Bronchial epithelial cell (primary cell): ENCODE measurements at regions not wholly inside any gene's neighbourhood (a gene's known extent, or its start where the extent isn't known, plus 50 kb on each side); places are given as distances from the start of the nearest gene placed in this dataset.
"Not testable (repeated sequence)": the region's sequence is repeated elsewhere in the genome, so short reads cannot be mapped to it uniquely, and the experiment has no call there.

Source experiments
- DNase-seq: peaks from one replicate; pipeline ENCODE4 v3.0.0-alpha.2; 2010; ENCODE audit warnings: low read depth
- FAIRE-seq: peaks from 2 replicates; lab custom pipeline; 2011; peaks lifted over from hg19 to GRCh38; lab: Jason Lieb, UNC
- H3K27me3 ChIP-seq: 2 replicates; pipeline ENCODE4 v1.5.1; 2011; ENCODE audit warnings: low read length; ENCODE audit not compliant: control insufficient read depth, insufficient read depth
- H3K36me3 ChIP-seq: 2 replicates; pipeline ENCODE4 v1.5.1; 2011; ENCODE audit warnings: low read length; ENCODE audit not compliant: control insufficient read depth, insufficient read depth
- H3K4me3 ChIP-seq: 2 replicates; pipeline ENCODE4 v1.5.1; 2011; ENCODE audit warnings: mild to moderate bottlenecking, low read depth, low read length, control low read depth
- TF ChIP-seq, protein P1 (sequence below): IDR thresholded peaks from 2 replicates; pipeline ENCODE4 v1.5.1; 2011; ENCODE audit warnings: mild to moderate bottlenecking, moderate library complexity, low read length, control low read depth, inconsistent platforms; ENCODE audit not compliant: insufficient read depth, severe bottlenecking

DNA sequence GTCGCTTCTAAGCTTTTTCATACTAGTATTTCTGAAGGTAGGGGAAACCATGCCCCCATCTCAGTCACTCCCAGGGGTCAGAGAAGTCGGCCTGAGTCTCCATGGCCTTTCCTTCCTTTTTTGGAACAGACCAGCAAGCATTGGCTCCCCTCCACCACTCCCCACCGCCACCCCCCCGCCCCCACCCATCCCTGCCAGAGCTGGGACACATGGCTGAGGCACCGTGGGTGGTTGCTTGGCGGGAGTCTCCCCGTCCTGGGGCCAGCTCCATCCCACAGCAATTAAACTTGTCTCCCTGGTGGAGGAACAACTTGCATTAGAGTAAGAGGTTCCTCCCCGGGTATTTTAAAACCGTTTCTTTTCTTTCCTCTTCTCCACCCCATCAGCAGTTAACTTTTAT is 100.8 kb upstream of the TFPI start:
- H3K27me3 ChIP-seq: no peaks in the 10 kb centered on the region
- DNase-seq (no peak), FAIRE-seq (no peak)
- H3K36me3 ChIP-seq: no peaks in the 10 kb centered on the region
- H3K4me3 ChIP-seq: no peak overlapping the region
- TF ChIP-seq, protein P1, sequence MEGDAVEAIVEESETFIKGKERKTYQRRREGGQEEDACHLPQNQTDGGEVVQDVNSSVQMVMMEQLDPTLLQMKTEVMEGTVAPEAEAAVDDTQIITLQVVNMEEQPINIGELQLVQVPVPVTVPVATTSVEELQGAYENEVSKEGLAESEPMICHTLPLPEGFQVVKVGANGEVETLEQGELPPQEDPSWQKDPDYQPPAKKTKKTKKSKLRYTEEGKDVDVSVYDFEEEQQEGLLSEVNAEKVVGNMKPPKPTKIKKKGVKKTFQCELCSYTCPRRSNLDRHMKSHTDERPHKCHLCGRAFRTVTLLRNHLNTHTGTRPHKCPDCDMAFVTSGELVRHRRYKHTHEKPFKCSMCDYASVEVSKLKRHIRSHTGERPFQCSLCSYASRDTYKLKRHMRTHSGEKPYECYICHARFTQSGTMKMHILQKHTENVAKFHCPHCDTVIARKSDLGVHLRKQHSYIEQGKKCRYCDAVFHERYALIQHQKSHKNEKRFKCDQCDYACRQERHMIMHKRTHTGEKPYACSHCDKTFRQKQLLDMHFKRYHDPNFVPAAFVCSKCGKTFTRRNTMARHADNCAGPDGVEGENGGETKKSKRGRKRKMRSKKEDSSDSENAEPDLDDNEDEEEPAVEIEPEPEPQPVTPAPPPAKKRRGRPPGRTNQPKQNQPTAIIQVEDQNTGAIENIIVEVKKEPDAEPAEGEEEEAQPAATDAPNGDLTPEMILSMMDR: no peak

DNA sequence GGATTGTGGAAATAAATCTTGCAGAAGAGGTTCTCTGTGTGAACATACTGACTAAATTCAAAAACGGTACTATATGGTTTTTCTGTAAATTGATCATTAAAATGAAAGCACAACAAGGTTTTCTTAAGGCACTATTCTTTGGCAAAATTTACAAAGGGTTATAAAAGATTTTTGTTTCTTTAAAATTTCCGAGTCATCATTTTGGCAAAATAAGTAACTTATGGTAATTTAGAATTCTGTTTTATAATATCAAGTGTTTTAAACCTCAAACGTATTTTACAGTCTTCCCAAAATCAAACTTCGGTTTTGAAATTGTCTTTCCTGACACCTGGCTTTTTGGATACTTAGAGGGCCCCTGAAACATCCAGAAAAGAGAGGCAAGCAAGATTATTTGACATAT is 101.9 kb upstream of the TFPI start:
- Histone ChIP-seq H3K4me3 (no peak overlapping the region), H3K27me3 (no peaks in the 10 kb centered on the region), H3K36me3 (no peaks in the 10 kb centered on the region)
- TF ChIP-seq, protein P1: no peak
- DNase-seq: no peak
- FAIRE-seq: no peak

DNA sequence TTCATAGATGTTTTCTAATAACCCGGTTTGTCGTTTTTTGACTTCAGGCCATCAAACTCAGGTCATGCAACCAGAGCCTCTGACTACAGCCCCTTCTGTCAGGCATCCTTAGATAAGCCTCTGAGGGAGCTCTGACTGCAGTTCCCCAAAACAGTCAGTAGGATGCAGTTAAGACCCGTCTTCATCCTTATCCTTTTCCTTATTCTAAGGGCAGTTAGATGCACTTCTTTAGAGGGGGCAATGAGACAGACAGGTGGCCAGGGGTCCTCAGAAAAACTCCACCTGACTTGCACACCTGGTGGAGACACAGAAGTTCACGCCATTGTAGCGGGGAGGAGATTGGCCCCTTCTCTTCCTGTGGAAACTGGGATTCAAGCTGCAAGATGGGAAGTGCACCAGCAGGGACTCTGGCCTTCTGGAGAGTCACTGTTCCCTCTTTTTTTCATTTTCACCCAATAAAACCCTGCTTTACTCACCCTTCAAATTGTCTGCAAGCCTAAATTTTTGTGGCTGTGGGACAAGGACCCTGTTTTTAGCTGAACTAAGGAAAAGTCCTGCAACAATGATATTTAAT is 104.8 kb upstream of the TFPI start:
- DNase-seq (peak; percentile 34), FAIRE-seq (no peak)
- no peak overlapping the region for H3K4me3 ChIP-seq
- no peaks in the 10 kb centered on the region for H3K36me3 ChIP-seq
- H3K27me3 ChIP-seq: no peaks in the 10 kb centered on the region
- TF ChIP-seq, protein P1: peak; percentile 49

DNA sequence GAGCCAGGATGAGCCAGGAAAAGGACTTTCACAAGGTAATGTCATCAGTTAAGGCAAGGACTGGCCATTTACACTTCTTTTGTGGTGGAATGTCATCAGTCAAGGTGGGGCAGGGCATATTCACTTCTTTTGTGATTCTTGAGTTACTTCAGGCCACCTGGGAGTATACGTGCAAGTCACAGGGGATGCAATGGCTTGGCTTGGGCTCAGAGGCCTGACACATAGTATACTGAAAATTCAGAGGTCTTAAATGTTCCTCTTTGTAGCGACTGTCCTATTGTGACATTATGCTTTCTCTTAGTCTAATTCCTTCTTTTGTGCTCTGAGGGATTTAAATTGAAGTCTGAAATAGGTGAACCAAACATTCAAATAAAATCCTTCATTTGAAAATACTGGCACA is 121.8 kb upstream of the TFPI start:
- not testable (repeated sequence) for FAIRE-seq, DNase-seq, H3K27me3 ChIP-seq, H3K4me3 ChIP-seq, H3K36me3 ChIP-seq

DNA sequence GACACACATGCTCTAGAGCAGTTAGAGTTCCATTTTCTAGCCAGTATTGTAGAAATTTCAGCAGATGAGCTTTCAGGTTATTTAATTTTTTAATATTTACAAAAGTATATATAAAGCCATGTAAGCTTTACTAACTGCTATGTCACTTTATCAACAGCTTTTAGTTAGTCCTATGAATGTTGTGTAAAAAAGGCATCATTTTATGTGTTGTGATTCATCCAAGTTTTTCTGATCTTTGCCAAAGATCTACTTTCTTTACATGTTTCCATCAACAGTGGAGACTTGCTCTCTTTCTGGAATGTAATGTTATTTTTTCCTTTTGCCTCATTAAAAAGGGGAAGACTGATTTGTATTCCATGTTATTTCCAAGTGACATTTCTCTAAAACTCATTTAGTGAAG is 125.2 kb upstream of the TFPI start:
- no peak for FAIRE-seq
- DNase-seq: no peak
- H3K36me3 ChIP-seq: no peaks in the 10 kb centered on the region
- TF ChIP-seq, protein P1: no peak
- H3K27me3 ChIP-seq: no peaks in the 10 kb centered on the region
- no peak overlapping the region for H3K4me3 ChIP-seq

DNA sequence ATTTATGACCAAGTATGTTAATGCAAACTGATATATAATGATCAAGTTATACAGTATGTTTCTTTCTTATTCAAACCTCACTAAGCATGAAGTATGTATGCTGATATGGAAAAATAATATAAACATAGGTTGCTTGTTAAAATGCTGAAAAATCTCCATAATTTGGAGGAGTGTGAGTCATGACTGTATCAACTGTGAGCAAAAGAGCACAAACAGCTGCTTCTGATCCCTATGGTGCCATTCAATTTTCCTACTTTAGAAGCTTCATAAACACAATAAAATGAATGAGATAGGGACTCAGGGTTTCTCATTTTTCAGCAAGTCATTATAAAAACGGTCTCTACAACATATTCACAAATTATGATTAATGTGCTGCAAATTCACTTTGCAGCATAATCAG is 129.9 kb upstream of the TFPI start:
- Histone ChIP-seq H3K27me3 (no peaks in the 10 kb centered on the region), H3K4me3 (no peak overlapping the region), H3K36me3 (no peaks in the 10 kb centered on the region)
- FAIRE-seq: no peak
- TF ChIP-seq, protein P1: no peak
- DNase-seq: no peak
